ENCODE measurements at regions not wholly inside any gene's neighbourhood (a gene's known extent, or its start where the extent isn't known, plus 50 kb on each side); places are given as distances from the start of the nearest gene placed in this dataset.

GRCh38 chr1:229781453-229781852 lies 155.4 kb downstream of the URB2 start:
- DNase-seq, result no peak
- no peaks in the 10 kb centered on the region for H4K20me1 ChIP-seq (ENCODE audit: insufficient read depth)
- H3K9me3 ChIP-seq (ENCODE audit: low read depth), result no peaks in the 10 kb centered on the region
- H3F3A ChIP-seq (ENCODE audit: insufficient read depth), result no peaks in the 10 kb centered on the region
- no peak overlapping the region for H2AFZ ChIP-seq
- H3K4me3 ChIP-seq, result no peak overlapping the region
- TF ChIP-seq EZH2 (IDR thresholded peaks at IDR 0.05; ENCODE audit: insufficient read depth, poor library complexity, severe bottlenecking) (no peak), EZH2phosphoT487 (IDR thresholded peaks at IDR 0.05; ENCODE audit: insufficient read depth, low read depth) (no peak)
- H3K4me1 ChIP-seq (ENCODE audit: insufficient read depth), result no peaks in the 10 kb centered on the region
- no peak overlapping the region for H3K27ac ChIP-seq
- peaks cover 36% of the 10 kb centered on the region for H3K27me3 ChIP-seq (replicated peaks; ENCODE audit: insufficient read depth)
- H3K36me3 ChIP-seq (ENCODE audit: low read depth), result no peaks in the 10 kb centered on the region
- no peak overlapping the region for H3K9ac ChIP-seq
- in situ Hi-C loops (cut with MboI), result no loop called here
- no peaks in the 10 kb centered on the region for H3K79me2 ChIP-seq (ENCODE audit: insufficient read depth)
- no peak overlapping the region for H3K4me2 ChIP-seq (ENCODE audit: unreplicated experiment)
- 7 to 10% methylated on average over 7 of the region's 7 CpGs for WGBS, 2 experiments (ENCODE audit: low coverage in 1 of 2, low lambda C conversion rate in 2 of 2, missing lambda C conversion rate in 2 of 2)
- H3K9me2 ChIP-seq (ENCODE audit: insufficient read depth), result no peaks in the 10 kb centered on the region

GRCh38 chr1:229782469-229782868 lies 156.4 kb downstream of the URB2 start:
- Histone ChIP-seq H3F3A (ENCODE audit: insufficient read depth) (no peaks in the 10 kb centered on the region), H3K9me2 (ENCODE audit: insufficient read depth) (no peaks in the 10 kb centered on the region), H3K4me3 (no peak overlapping the region), H3K27ac (no peak overlapping the region), H3K79me2 (ENCODE audit: insufficient read depth) (no peaks in the 10 kb centered on the region), H3K4me1 (ENCODE audit: insufficient read depth) (no peaks in the 10 kb centered on the region), H3K9me3 (ENCODE audit: low read depth) (no peaks in the 10 kb centered on the region), H3K36me3 (ENCODE audit: low read depth) (no peaks in the 10 kb centered on the region), H2AFZ (no peak overlapping the region), H4K20me1 (ENCODE audit: insufficient read depth) (no peaks in the 10 kb centered on the region), H3K9ac (no peak overlapping the region), H3K4me2 (ENCODE audit: unreplicated experiment) (no peak overlapping the region), H3K27me3 (replicated peaks; ENCODE audit: insufficient read depth) (peaks cover 32% of the 10 kb centered on the region)
- WGBS, 2 experiments (ENCODE audit: low coverage in 1 of 2, low lambda C conversion rate in 2 of 2, missing lambda C conversion rate in 2 of 2), result 24 to 37% methylated on average over 1 of the region's 1 CpG
- in situ Hi-C loops (cut with MboI), result no loop called here
- no peak for TF ChIP-seq EZH2phosphoT487 (IDR thresholded peaks at IDR 0.05; ENCODE audit: insufficient read depth, low read depth)
- TF ChIP-seq EZH2 (IDR thresholded peaks at IDR 0.05; ENCODE audit: insufficient read depth, poor library complexity, severe bottlenecking), result no peak
- DNase-seq, result no peak

GRCh38 chr1:229784834-229785233 lies 158.8 kb downstream of the URB2 start:
- H3K36me3 ChIP-seq (ENCODE audit: low read depth), result no peaks in the 10 kb centered on the region
- no peaks in the 10 kb centered on the region for H3K79me2 ChIP-seq (ENCODE audit: insufficient read depth)
- no peak overlapping the region for H3K4me2 ChIP-seq (ENCODE audit: unreplicated experiment)
- in situ Hi-C loops (cut with MboI), result no loop called here
- H3K4me1 ChIP-seq (ENCODE audit: insufficient read depth), result no peaks in the 10 kb centered on the region
- H3K27me3 ChIP-seq (replicated peaks; ENCODE audit: insufficient read depth), result peaks cover 32% of the 10 kb centered on the region
- no peaks in the 10 kb centered on the region for H3K9me3 ChIP-seq (ENCODE audit: low read depth)
- no peak for DNase-seq
- TF ChIP-seq EZH2 (IDR thresholded peaks at IDR 0.05; ENCODE audit: insufficient read depth, poor library complexity, severe bottlenecking) (no peak), EZH2phosphoT487 (IDR thresholded peaks at IDR 0.05; ENCODE audit: insufficient read depth, low read depth) (no peak)
- no peak overlapping the region for H3K4me3 ChIP-seq
- no peak overlapping the region for H3K27ac ChIP-seq
- no peak overlapping the region for H3K9ac ChIP-seq
- H4K20me1 ChIP-seq (ENCODE audit: insufficient read depth), result no peaks in the 10 kb centered on the region
- H2AFZ ChIP-seq, result no peak overlapping the region
- 6 to 20% methylated on average over 1 of the region's 1 CpG for WGBS, 2 experiments (ENCODE audit: low coverage in 1 of 2, low lambda C conversion rate in 2 of 2, missing lambda C conversion rate in 2 of 2)
- H3F3A ChIP-seq (ENCODE audit: insufficient read depth), result no peaks in the 10 kb centered on the region
- H3K9me2 ChIP-seq (ENCODE audit: insufficient read depth), result no peaks in the 10 kb centered on the region

- no peaks in the 10 kb centered on the region for H3K9me3 ChIP-seq (ENCODE audit: low read depth)
- H3K27ac ChIP-seq, result no peak overlapping the region
- no peak overlapping the region for H2AFZ ChIP-seq
- peaks cover 25% of the 10 kb centered on the region for H3K27me3 ChIP-seq (replicated peaks; ENCODE audit: insufficient read depth)
- no peaks in the 10 kb centered on the region for H3F3A ChIP-seq (ENCODE audit: insufficient read depth)
- 48 to 73% methylated on average over 3 of the region's 3 CpGs for WGBS, 2 experiments (ENCODE audit: low coverage in 1 of 2, low lambda C conversion rate in 2 of 2, missing lambda C conversion rate in 2 of 2)
- no peaks in the 10 kb centered on the region for H3K36me3 ChIP-seq (ENCODE audit: low read depth)
- no peaks in the 10 kb centered on the region for H4K20me1 ChIP-seq (ENCODE audit: insufficient read depth)
- in situ Hi-C loops (cut with MboI), result no loop called here
- no peak overlapping the region for H3K4me2 ChIP-seq (ENCODE audit: unreplicated experiment)
- no peak for TF ChIP-seq EZH2 (IDR thresholded peaks at IDR 0.05; ENCODE audit: insufficient read depth, poor library complexity, severe bottlenecking)
- no peak for TF ChIP-seq EZH2phosphoT487 (IDR thresholded peaks at IDR 0.05; ENCODE audit: insufficient read depth, low read depth)
- H3K9ac ChIP-seq, result no peak overlapping the region
- no peak for DNase-seq
- H3K4me1 ChIP-seq (ENCODE audit: insufficient read depth), result no peaks in the 10 kb centered on the region
- H3K4me3 ChIP-seq, result no peak overlapping the region
- no peaks in the 10 kb centered on the region for H3K79me2 ChIP-seq (ENCODE audit: insufficient read depth)
- H3K9me2 ChIP-seq (ENCODE audit: insufficient read depth), result no peaks in the 10 kb centered on the region
Measured at GRCh38 chr1:229786974-229787610, 161.0 kb downstream of the URB2 start.

GRCh38 chr1:229788004-229788403 lies 162.0 kb downstream of the URB2 start:
- H3K79me2 ChIP-seq (ENCODE audit: insufficient read depth), result no peaks in the 10 kb centered on the region
- peaks cover 22% of the 10 kb centered on the region for H3K27me3 ChIP-seq (replicated peaks; ENCODE audit: insufficient read depth)
- H3F3A ChIP-seq (ENCODE audit: insufficient read depth), result no peaks in the 10 kb centered on the region
- no peak overlapping the region for H2AFZ ChIP-seq
- H3K27ac ChIP-seq, result no peak overlapping the region
- H3K9ac ChIP-seq, result no peak overlapping the region
- no peaks in the 10 kb centered on the region for H4K20me1 ChIP-seq (ENCODE audit: insufficient read depth)
- H3K36me3 ChIP-seq (ENCODE audit: low read depth), result no peaks in the 10 kb centered on the region
- in situ Hi-C loops (cut with MboI), result no loop called here
- no peak overlapping the region for H3K4me2 ChIP-seq (ENCODE audit: unreplicated experiment)
- TF ChIP-seq EZH2 (IDR thresholded peaks at IDR 0.05; ENCODE audit: insufficient read depth, poor library complexity, severe bottlenecking) (no peak), EZH2phosphoT487 (IDR thresholded peaks at IDR 0.05; ENCODE audit: insufficient read depth, low read depth) (no peak)
- DNase-seq, result no peak
- WGBS, 2 experiments (ENCODE audit: low coverage in 1 of 2, low lambda C conversion rate in 2 of 2, missing lambda C conversion rate in 2 of 2), result 73 to 91% methylated on average over 3 to 6 of the region's 6 CpGs
- H3K4me1 ChIP-seq (ENCODE audit: insufficient read depth), result no peaks in the 10 kb centered on the region
- H3K9me2 ChIP-seq (ENCODE audit: insufficient read depth), result no peaks in the 10 kb centered on the region
- no peaks in the 10 kb centered on the region for H3K9me3 ChIP-seq (ENCODE audit: low read depth)
- no peak overlapping the region for H3K4me3 ChIP-seq

All from GM23248 (cell line).